Progenitor cell of endocrine pancreas (in vitro differentiated cells): ENCODE measurements at regions not wholly inside any gene's neighbourhood (a gene's known extent, or its start where the extent isn't known, plus 50 kb on each side); places are given as distances from the start of the nearest gene placed in this dataset.

ENCODE experiments used
- DNase-seq: peaks from one replicate; pipeline ENCODE4 v3.0.0; 2021; ENCODE audit warnings: low spot score; ENCODE audit not compliant: unreplicated experiment
- H3K27ac Mint-ChIP-seq: 2 replicates; pipeline ENCODE4 v1.8.0; 2021; ENCODE audit warnings: mild to moderate bottlenecking, moderate library complexity, mixed read lengths
- H3K27me3 Mint-ChIP-seq: 2 replicates; pipeline ENCODE4 v1.8.0; 2021; ENCODE audit warnings: mixed read lengths
- H3K36me3 Mint-ChIP-seq: 2 replicates; pipeline ENCODE4 v1.8.0; 2022; ENCODE audit warnings: mixed read lengths; ENCODE audit not compliant: insufficient read depth
- H3K4me1 Mint-ChIP-seq: 2 replicates; pipeline ENCODE4 v1.8.0; 2021; ENCODE audit warnings: low read depth, mixed read lengths
- H3K4me3 Mint-ChIP-seq: 2 replicates; pipeline ENCODE4 v1.8.0; 2021; ENCODE audit warnings: low read depth, mild to moderate bottlenecking, moderate library complexity, mixed read lengths
- H3K9me3 Mint-ChIP-seq: 2 replicates; pipeline ENCODE4 v1.8.0; 2021; ENCODE audit warnings: low read depth, mixed read lengths
- CTCF ChIP-seq: fragments of 200-600 bp; sonication (generic); IDR thresholded peaks from one replicate; pipeline ENCODE4 v1.5.0; 2021; ENCODE audit warnings: antibody characterized with exemption, mild to moderate bottlenecking; ENCODE audit not compliant: unreplicated experiment

- no peak overlapping the region for H3K4me3 Mint-ChIP-seq
- no peak overlapping the region for H3K27ac Mint-ChIP-seq
- no peaks in the 10 kb centered on the region for H3K4me1 Mint-ChIP-seq
- peaks cover 6% of the 10 kb centered on the region for H3K9me3 Mint-ChIP-seq
- no peak for DNase-seq
- H3K27me3 Mint-ChIP-seq = no peaks in the 10 kb centered on the region
- H3K36me3 Mint-ChIP-seq = peaks cover 3% of the 10 kb centered on the region
- peak; percentile 88 for TF ChIP-seq CTCF
Observed at GRCh38 chr11:127345819-127346459, 345.4 kb upstream of the KIRREL3 start.

- no peaks in the 10 kb centered on the region for H3K36me3 Mint-ChIP-seq
- no peak for TF ChIP-seq CTCF
- no peak overlapping the region for H3K27ac Mint-ChIP-seq
- H3K27me3 Mint-ChIP-seq = no peaks in the 10 kb centered on the region
- H3K4me3 Mint-ChIP-seq = no peak overlapping the region
- H3K9me3 Mint-ChIP-seq = no peaks in the 10 kb centered on the region
- DNase-seq = no peak
- H3K4me1 Mint-ChIP-seq = no peaks in the 10 kb centered on the region
Observed at GRCh38 chr11:127340438-127340837, 339.9 kb upstream of the KIRREL3 start.

- H3K4me1 Mint-ChIP-seq = no peaks in the 10 kb centered on the region
- H3K9me3 Mint-ChIP-seq = no peaks in the 10 kb centered on the region
- no peak for DNase-seq
- H3K27ac Mint-ChIP-seq = no peak overlapping the region
- no peaks in the 10 kb centered on the region for H3K36me3 Mint-ChIP-seq
- no peak overlapping the region for H3K4me3 Mint-ChIP-seq
- TF ChIP-seq CTCF = no peak
- H3K27me3 Mint-ChIP-seq = no peaks in the 10 kb centered on the region
Observed at GRCh38 chr11:127339376-127339775, 338.8 kb upstream of the KIRREL3 start.

GRCh38 chr11:127338380-127339259, 338.1 kb upstream of the KIRREL3 start:
- no peak overlapping the region for H3K27ac Mint-ChIP-seq
- no peak overlapping the region for H3K4me3 Mint-ChIP-seq
- no peaks in the 10 kb centered on the region for H3K36me3 Mint-ChIP-seq
- no peak for TF ChIP-seq CTCF
- peaks cover 2% of the 10 kb centered on the region for H3K9me3 Mint-ChIP-seq
- H3K27me3 Mint-ChIP-seq = no peaks in the 10 kb centered on the region
- DNase-seq = no peak
- no peaks in the 10 kb centered on the region for H3K4me1 Mint-ChIP-seq

GRCh38 chr11:127334466-127334865, 333.9 kb upstream of the KIRREL3 start:
- DNase-seq = no peak
- Mint-ChIP-seq H3K4me1 (no peaks in the 10 kb centered on the region), H3K27me3 (no peaks in the 10 kb centered on the region), H3K36me3 (peaks cover 2% of the 10 kb centered on the region), H3K9me3 (peaks cover 17% of the 10 kb centered on the region), H3K27ac (no peak overlapping the region), H3K4me3 (no peak overlapping the region)
- no peak for TF ChIP-seq CTCF
